ENCODE measurements at regions not wholly inside any gene's neighbourhood (a gene's known extent, or its start where the extent isn't known, plus 50 kb on each side); places are given as distances from the start of the nearest gene placed in this dataset.

GRCh38 chr12:87202189-87202588 is 827.0 kb downstream of the C12orf50 start:
- DNase-seq (ENCODE audit: low read depth) (no peak), FAIRE-seq (no peak)
- peaks cover 1% of the 10 kb centered on the region for H3K36me3 Mint-ChIP-seq (ENCODE audit: low read depth, unreplicated experiment)
- H3K9me3 Mint-ChIP-seq (ENCODE audit: unreplicated experiment) = peaks cover 4% of the 10 kb centered on the region
- no peak overlapping the region for H3K27ac ChIP-seq (ENCODE audit: low read depth, low read length)
- no peak overlapping the region for H3K27ac Mint-ChIP-seq (ENCODE audit: unreplicated experiment)
- H3K27me3 ChIP-seq (ENCODE audit: insufficient read depth, low read length) = no peaks in the 10 kb centered on the region
- H3K4me3 Mint-ChIP-seq (ENCODE audit: unreplicated experiment) = no peak overlapping the region
- H4K20me1 ChIP-seq (ENCODE audit: insufficient read depth, low read length) = no peaks in the 10 kb centered on the region
- TF ChIP-seq EZH2 (IDR thresholded peaks at IDR 0.05; ENCODE audit: insufficient read depth, low read length) = no peak
- TF ChIP-seq, protein P1, sequence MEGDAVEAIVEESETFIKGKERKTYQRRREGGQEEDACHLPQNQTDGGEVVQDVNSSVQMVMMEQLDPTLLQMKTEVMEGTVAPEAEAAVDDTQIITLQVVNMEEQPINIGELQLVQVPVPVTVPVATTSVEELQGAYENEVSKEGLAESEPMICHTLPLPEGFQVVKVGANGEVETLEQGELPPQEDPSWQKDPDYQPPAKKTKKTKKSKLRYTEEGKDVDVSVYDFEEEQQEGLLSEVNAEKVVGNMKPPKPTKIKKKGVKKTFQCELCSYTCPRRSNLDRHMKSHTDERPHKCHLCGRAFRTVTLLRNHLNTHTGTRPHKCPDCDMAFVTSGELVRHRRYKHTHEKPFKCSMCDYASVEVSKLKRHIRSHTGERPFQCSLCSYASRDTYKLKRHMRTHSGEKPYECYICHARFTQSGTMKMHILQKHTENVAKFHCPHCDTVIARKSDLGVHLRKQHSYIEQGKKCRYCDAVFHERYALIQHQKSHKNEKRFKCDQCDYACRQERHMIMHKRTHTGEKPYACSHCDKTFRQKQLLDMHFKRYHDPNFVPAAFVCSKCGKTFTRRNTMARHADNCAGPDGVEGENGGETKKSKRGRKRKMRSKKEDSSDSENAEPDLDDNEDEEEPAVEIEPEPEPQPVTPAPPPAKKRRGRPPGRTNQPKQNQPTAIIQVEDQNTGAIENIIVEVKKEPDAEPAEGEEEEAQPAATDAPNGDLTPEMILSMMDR (IDR thresholded peaks at IDR 0.05; ENCODE audit: insufficient read depth, low read depth, low read length) = no peak
- no peaks in the 10 kb centered on the region for H3K4me1 Mint-ChIP-seq (ENCODE audit: low read depth, unreplicated experiment)
- H3K4me1 ChIP-seq (ENCODE audit: insufficient read depth, low read length) = no peaks in the 10 kb centered on the region
- no peaks in the 10 kb centered on the region for H3K27me3 Mint-ChIP-seq (ENCODE audit: low read depth, unreplicated experiment)
- H2AFZ ChIP-seq (ENCODE audit: low read depth, low read length) = no peak overlapping the region
- no peak overlapping the region for H3K9ac ChIP-seq (ENCODE audit: low read length)
- H3K4me3 ChIP-seq (ENCODE audit: insufficient read depth, low read depth, low read length) = no peak overlapping the region
- H3K9me3 ChIP-seq (ENCODE audit: insufficient read depth, low read depth, low read length) = no peaks in the 10 kb centered on the region
- H3K4me2 ChIP-seq (ENCODE audit: low read length) = no peak overlapping the region
- H3K36me3 ChIP-seq (ENCODE audit: insufficient read depth, low read length) = no peaks in the 10 kb centered on the region
- H3K79me2 ChIP-seq (ENCODE audit: insufficient read depth, low read length) = no peaks in the 10 kb centered on the region

GRCh38 chr12:87201598-87201997 is 827.6 kb downstream of the C12orf50 start:
- Histone ChIP-seq H3K27ac (ENCODE audit: low read depth, low read length) (no peak overlapping the region), H3K79me2 (ENCODE audit: insufficient read depth, low read length) (no peaks in the 10 kb centered on the region), H2AFZ (ENCODE audit: low read depth, low read length) (no peak overlapping the region), H3K4me3 (ENCODE audit: insufficient read depth, low read depth, low read length) (no peak overlapping the region), H3K9me3 (ENCODE audit: insufficient read depth, low read depth, low read length) (no peaks in the 10 kb centered on the region), H3K36me3 (ENCODE audit: insufficient read depth, low read length) (no peaks in the 10 kb centered on the region), H3K4me2 (ENCODE audit: low read length) (no peak overlapping the region), H3K9ac (ENCODE audit: low read length) (no peak overlapping the region), H3K4me1 (ENCODE audit: insufficient read depth, low read length) (no peaks in the 10 kb centered on the region), H3K27me3 (ENCODE audit: insufficient read depth, low read length) (no peaks in the 10 kb centered on the region), H4K20me1 (ENCODE audit: insufficient read depth, low read length) (no peaks in the 10 kb centered on the region)
- TF ChIP-seq, protein P1 (IDR thresholded peaks at IDR 0.05; ENCODE audit: insufficient read depth, low read depth, low read length) = no peak
- no peak for TF ChIP-seq EZH2 (IDR thresholded peaks at IDR 0.05; ENCODE audit: insufficient read depth, low read length)
- Mint-ChIP-seq H3K4me1 (ENCODE audit: low read depth, unreplicated experiment) (no peaks in the 10 kb centered on the region), H3K27me3 (ENCODE audit: low read depth, unreplicated experiment) (no peaks in the 10 kb centered on the region), H3K9me3 (ENCODE audit: unreplicated experiment) (peaks cover 4% of the 10 kb centered on the region), H3K27ac (ENCODE audit: unreplicated experiment) (no peak overlapping the region), H3K4me3 (ENCODE audit: unreplicated experiment) (no peak overlapping the region), H3K36me3 (ENCODE audit: low read depth, unreplicated experiment) (peaks cover 1% of the 10 kb centered on the region)
- no peak for DNase-seq (ENCODE audit: low read depth)
- no peak for FAIRE-seq

DNA sequence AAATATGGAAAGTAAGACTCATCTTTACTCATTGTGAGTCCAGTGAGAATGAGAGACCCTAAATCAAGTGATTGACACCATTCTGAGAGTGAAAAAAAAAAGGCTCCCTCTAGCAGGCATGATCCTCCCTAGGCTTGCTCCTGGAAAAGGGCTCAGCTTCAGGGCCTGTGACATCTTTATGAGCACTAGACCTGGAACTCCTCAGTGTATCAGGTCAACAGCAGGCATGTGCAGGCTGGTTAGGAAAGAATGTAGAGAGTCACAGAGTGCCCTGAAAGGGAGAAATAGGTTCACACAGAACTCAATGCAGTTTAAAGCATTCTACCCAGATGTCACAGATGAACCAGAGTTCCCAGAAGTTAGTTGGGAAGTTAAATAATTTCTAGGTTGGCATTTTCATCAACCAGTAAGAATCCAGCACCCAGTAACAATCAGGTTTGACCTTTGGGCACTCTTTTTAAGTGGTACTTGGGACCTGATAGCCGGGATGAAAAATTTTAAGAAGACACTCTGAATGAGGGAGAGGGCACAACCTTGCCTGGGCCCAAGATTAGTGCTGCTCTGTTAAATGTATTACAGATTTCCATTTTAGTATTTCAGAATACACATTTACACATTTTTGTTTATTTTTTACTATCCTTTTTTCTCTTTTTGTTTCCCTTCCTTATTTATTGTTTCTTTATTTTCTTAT is 828.8 kb downstream of the C12orf50 start:
- peaks cover 1% of the 10 kb centered on the region for H3K36me3 Mint-ChIP-seq (ENCODE audit: low read depth, unreplicated experiment)
- peaks cover 4% of the 10 kb centered on the region for H3K9me3 Mint-ChIP-seq (ENCODE audit: unreplicated experiment)

More for the DNA sequence above, 828.8 kb downstream of the C12orf50 start:
- Histone ChIP-seq H2AFZ (ENCODE audit: low read depth, low read length) (no peak overlapping the region), H3K4me2 (ENCODE audit: low read length) (no peak overlapping the region), H3K9me3 (ENCODE audit: insufficient read depth, low read depth, low read length) (no peaks in the 10 kb centered on the region), H3K79me2 (ENCODE audit: insufficient read depth, low read length) (no peaks in the 10 kb centered on the region), H3K4me1 (ENCODE audit: insufficient read depth, low read length) (no peaks in the 10 kb centered on the region), H3K36me3 (ENCODE audit: insufficient read depth, low read length) (no peaks in the 10 kb centered on the region), H3K9ac (ENCODE audit: low read length) (no peak overlapping the region), H4K20me1 (ENCODE audit: insufficient read depth, low read length) (no peaks in the 10 kb centered on the region), H3K27ac (ENCODE audit: low read depth, low read length) (no peak overlapping the region), H3K27me3 (ENCODE audit: insufficient read depth, low read length) (no peaks in the 10 kb centered on the region), H3K4me3 (ENCODE audit: insufficient read depth, low read depth, low read length) (no peak overlapping the region)
- FAIRE-seq (no peak), DNase-seq (ENCODE audit: low read depth) (no peak)
- Mint-ChIP-seq H3K27me3 (ENCODE audit: low read depth, unreplicated experiment) (no peaks in the 10 kb centered on the region), H3K27ac (ENCODE audit: unreplicated experiment) (no peak overlapping the region), H3K4me3 (ENCODE audit: unreplicated experiment) (no peak overlapping the region), H3K4me1 (ENCODE audit: low read depth, unreplicated experiment) (no peaks in the 10 kb centered on the region)
- TF ChIP-seq, protein P1 (IDR thresholded peaks at IDR 0.05; ENCODE audit: insufficient read depth, low read depth, low read length) = no peak
- TF ChIP-seq EZH2 (IDR thresholded peaks at IDR 0.05; ENCODE audit: insufficient read depth, low read length) = no peak

All from astrocyte (in vitro differentiated cells and primary cell).